Caco-2 (cell line): ENCODE measurements at regions not wholly inside any gene's neighbourhood (a gene's known extent, or its start where the extent isn't known, plus 50 kb on each side); places are given as distances from the start of the nearest gene placed in this dataset.

Experiments
- BruUV-seq: library from RNA; stranded (reverse); fragments of 400-500 nt; replicated peaks from 2 replicates; lab custom pipeline; 2021; lab: Mats Ljungman, UMichigan
- CTCF ChIA-PET: fragments of 300-600 bp; sonication (Branson Sonifier 250); formaldehyde crosslinking; loops from one replicate; lab custom pipeline; 2022; ENCODE audit warnings: antibody characterized with exemption; lab: Charles Lee
- POLR2A ChIA-PET: fragments of 300-600 bp; sonication (Branson Sonifier 250); formaldehyde crosslinking; loops from one replicate; lab custom pipeline; 2022; ENCODE audit warnings: antibody characterized with exemption; lab: Charles Lee
- DNase-seq, 2 experiments: peaks; one replicate each; pipeline versions ENCODE4 v3.0.0 to v3.0.0-alpha.2; 2020 to 2022
- H3K27me3 ChIP-seq: replicated peaks from 2 replicates; pipeline ENCODE4 v1.6.0; 2011; ENCODE audit warnings: low read length; ENCODE audit not compliant: control insufficient read depth, insufficient read depth
- H3K36me3 ChIP-seq: 2 replicates; pipeline ENCODE4 v1.5.1; 2011; ENCODE audit warnings: low read length; ENCODE audit not compliant: control insufficient read depth, insufficient read depth
- H3K4me1 ChIP-seq: fragments of 250-450 bp; sonication (Bioruptor Pico); 2 replicates; pipeline ENCODE4 v1.5.1; 2020; ENCODE audit warnings: mild to moderate bottlenecking
- H3K4me3 ChIP-seq: 2 replicates; pipeline ENCODE4 v1.5.1; 2011; ENCODE audit warnings: low read depth, mild to moderate bottlenecking, control low read depth, low read length
- H3K9me3 ChIP-seq: fragments of 250-450 bp; sonication (Bioruptor Pico); 2 replicates; pipeline ENCODE4 v1.5.1; 2020; ENCODE audit warnings: mild to moderate bottlenecking, moderate library complexity
- H3K27ac Mint-ChIP-seq: one replicate; pipeline ENCODE4 v1.8.0; 2022; ENCODE audit warnings: mixed read lengths; ENCODE audit not compliant: unreplicated experiment
- H3K27me3 Mint-ChIP-seq: one replicate; pipeline ENCODE4 v1.8.0; 2022; ENCODE audit warnings: mixed read lengths; ENCODE audit not compliant: insufficient read depth, unreplicated experiment
- H3K36me3 Mint-ChIP-seq: one replicate; pipeline ENCODE4 v1.8.0; 2022; ENCODE audit warnings: mild to moderate bottlenecking, mixed read lengths; ENCODE audit not compliant: insufficient read depth, unreplicated experiment
- H3K4me1 Mint-ChIP-seq: one replicate; pipeline ENCODE4 v1.8.0; 2022; ENCODE audit warnings: low read depth, mixed read lengths; ENCODE audit not compliant: unreplicated experiment
- H3K4me3 Mint-ChIP-seq: one replicate; pipeline ENCODE4 v1.8.0; 2022; ENCODE audit warnings: mild to moderate bottlenecking, moderate library complexity, mixed read lengths; ENCODE audit not compliant: unreplicated experiment
- H3K9me3 Mint-ChIP-seq: one replicate; pipeline ENCODE4 v1.8.0; 2022; ENCODE audit warnings: mixed read lengths; ENCODE audit not compliant: unreplicated experiment
- CTCF ChIP-seq, 2 experiments: fragments of 200-600 bp in 1 of 2; IDR thresholded peaks; 1 replicate in 1 of 2; 2 replicates in 1 of 2; pipeline versions ENCODE4 v1.5.1 to v1.8.0; 2011 to 2022; ENCODE audit warnings: antibody characterized with exemption in 1 of 2, control low read depth in 1 of 2, inconsistent platforms in 1 of 2, low read depth in 1 of 2, low read length in 1 of 2, mild to moderate bottlenecking in 1 of 2, moderate library complexity in 1 of 2; ENCODE audit not compliant: insufficient read depth in 1 of 2, severe bottlenecking in 1 of 2, unreplicated experiment in 1 of 2
- intact Hi-C: fragments of 100-400 bp; cut with micrococcal nuclease; formaldehyde crosslinking; loops from one replicate; pipeline ENCODE4 v1.10.0; 2022; ENCODE audit not compliant: unreplicated experiment

DNA sequence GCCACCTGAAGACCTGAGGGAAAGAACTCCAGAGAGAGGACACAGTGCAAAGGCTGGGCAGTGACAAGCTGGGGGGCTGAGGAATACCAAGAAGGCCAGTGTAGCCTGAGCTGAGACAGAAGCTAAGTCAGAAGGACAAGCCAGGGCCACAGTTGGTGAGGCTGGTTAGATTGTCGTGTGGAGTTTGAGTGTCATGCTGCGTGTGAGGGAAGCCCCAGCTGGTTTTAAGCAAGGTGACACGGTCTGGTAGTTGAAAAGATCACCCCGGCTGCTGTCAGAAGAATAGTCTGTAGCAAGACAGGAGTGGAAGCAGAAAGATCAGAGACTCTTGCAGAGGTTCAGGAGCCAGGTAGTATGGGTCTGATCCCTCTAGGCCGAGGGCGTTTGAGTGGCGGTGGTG is 50.6 kb upstream of the RMDN2 start:
- no peaks in the 10 kb centered on the region for H3K27me3 Mint-ChIP-seq
- H3K4me3 Mint-ChIP-seq, result no peak overlapping the region
- no peak overlapping the region for H3K27ac Mint-ChIP-seq
- Histone ChIP-seq H3K4me3 (no peak overlapping the region), H3K4me1 (no peaks in the 10 kb centered on the region; the same call in 1 of the 2 replicates), H3K27me3 (no peaks in the 10 kb centered on the region), H3K9me3 (no peaks in the 10 kb centered on the region), H3K36me3 (no peaks in the 10 kb centered on the region)
- H3K36me3 Mint-ChIP-seq, result no peaks in the 10 kb centered on the region
- CTCF ChIA-PET, result interaction anchor here (2.3 to 4.9 kb wide), 3 partner anchors 42 to 478 kb away, joined by 6 to 94 read pairs (median 7); no protein-coding TSS in a partner anchor
- DNase-seq, result no peak
- no TSS peak for BruUV-seq
- H3K9me3 Mint-ChIP-seq, result no peaks in the 10 kb centered on the region
- intact Hi-C loops, result no loop called here
- H3K4me1 Mint-ChIP-seq, result peaks cover 9% of the 10 kb centered on the region
- TF ChIP-seq CTCF (IDR thresholded peaks at IDR 0.05; ENCODE audit: insufficient read depth in 1 of 2, low read depth in 1 of 2, low read length in 1 of 2, severe bottlenecking in 1 of 2, unreplicated experiment in 1 of 2), result no peak
- POLR2A ChIA-PET, result no interaction called here
